ENCODE measurements at regions not wholly inside any gene's neighbourhood (a gene's known extent, or its start where the extent isn't known, plus 50 kb on each side); places are given as distances from the start of the nearest gene placed in this dataset.
"Not testable (repeated sequence)": the region's sequence is repeated elsewhere in the genome, so short reads cannot be mapped to it uniquely, and the experiment has no call there.

DNA sequence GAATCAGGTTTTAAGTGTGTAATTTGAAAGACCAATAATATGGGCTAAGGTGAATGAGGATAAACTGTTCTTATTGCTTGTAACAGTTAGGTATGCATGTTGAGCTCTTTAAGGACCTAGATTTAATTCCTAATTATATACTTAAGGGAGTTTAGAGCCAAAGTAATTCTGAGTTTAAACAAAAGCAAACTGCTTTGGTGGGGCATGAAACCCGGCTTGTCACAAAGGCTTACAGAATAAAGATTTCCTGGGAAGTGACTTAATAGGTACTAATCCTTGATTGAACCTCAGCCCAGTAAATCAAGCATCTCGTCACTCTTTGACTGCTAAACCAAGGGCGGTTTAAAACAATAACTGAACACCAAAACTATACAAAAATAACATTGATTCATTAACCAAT, 1324.2 kb downstream of the RPA4 start:
- DNase-seq = no peak
- Histone ChIP-seq H3K27ac (ENCODE audit: low read depth in 2 of 2, low read length in 2 of 2) (no peak overlapping the region), H3K4me3 (ENCODE audit: low read length in 3 of 3) (no peak overlapping the region), H3K9me3 (ENCODE audit: control insufficient read depth in 2 of 3, insufficient read depth in 1 of 3, low read length in 3 of 3) (no peaks in the 10 kb centered on the region), H3K36me3 (ENCODE audit: control insufficient read depth in 2 of 3, insufficient read depth in 3 of 3, low read length in 3 of 3) (no peaks in the 10 kb centered on the region), H3K9ac (ENCODE audit: low read length in 3 of 3) (no peak overlapping the region), H3K27me3 (ENCODE audit: control insufficient read depth, insufficient read depth, low read length) (no peaks in the 10 kb centered on the region), H3K4me1 (ENCODE audit: control insufficient read depth in 2 of 3, insufficient read depth in 2 of 3, low read depth in 1 of 3, low read length in 3 of 3) (no peaks in the 10 kb centered on the region)
- intact Hi-C loops (cut with DNase I) = no loop called here
- TF ChIP-seq, protein P1, sequence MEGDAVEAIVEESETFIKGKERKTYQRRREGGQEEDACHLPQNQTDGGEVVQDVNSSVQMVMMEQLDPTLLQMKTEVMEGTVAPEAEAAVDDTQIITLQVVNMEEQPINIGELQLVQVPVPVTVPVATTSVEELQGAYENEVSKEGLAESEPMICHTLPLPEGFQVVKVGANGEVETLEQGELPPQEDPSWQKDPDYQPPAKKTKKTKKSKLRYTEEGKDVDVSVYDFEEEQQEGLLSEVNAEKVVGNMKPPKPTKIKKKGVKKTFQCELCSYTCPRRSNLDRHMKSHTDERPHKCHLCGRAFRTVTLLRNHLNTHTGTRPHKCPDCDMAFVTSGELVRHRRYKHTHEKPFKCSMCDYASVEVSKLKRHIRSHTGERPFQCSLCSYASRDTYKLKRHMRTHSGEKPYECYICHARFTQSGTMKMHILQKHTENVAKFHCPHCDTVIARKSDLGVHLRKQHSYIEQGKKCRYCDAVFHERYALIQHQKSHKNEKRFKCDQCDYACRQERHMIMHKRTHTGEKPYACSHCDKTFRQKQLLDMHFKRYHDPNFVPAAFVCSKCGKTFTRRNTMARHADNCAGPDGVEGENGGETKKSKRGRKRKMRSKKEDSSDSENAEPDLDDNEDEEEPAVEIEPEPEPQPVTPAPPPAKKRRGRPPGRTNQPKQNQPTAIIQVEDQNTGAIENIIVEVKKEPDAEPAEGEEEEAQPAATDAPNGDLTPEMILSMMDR (IDR thresholded peaks at IDR 0.05; ENCODE audit: borderline replicate concordance, extremely low read depth, insufficient read depth) = no peak
- no peak for FAIRE-seq

DNA sequence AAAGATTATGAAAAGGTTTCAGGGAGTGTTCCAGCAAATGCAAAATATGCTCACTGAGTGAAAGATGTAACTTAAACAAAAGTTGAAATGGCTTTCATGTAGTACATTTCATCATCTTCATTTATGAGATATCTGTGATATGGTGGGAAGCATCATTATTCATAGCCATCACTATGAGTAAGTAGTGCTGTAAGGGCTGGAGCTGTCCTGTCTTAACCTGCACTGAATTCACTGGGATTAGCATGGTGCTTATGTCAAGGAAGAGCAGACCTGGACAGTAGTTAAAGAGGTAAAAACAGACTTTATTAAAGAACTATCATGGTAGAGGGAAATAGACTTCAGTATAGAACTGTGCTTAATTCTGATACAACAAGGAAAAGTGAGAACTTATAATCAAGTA, 1347.3 kb downstream of the RPA4 start:
- no peaks in the 10 kb centered on the region for H3K4me1 ChIP-seq (ENCODE audit: control insufficient read depth in 2 of 3, insufficient read depth in 2 of 3, low read depth in 1 of 3, low read length in 3 of 3)
- FAIRE-seq = no peak
- intact Hi-C loops (cut with DNase I) = no loop called here

DNA sequence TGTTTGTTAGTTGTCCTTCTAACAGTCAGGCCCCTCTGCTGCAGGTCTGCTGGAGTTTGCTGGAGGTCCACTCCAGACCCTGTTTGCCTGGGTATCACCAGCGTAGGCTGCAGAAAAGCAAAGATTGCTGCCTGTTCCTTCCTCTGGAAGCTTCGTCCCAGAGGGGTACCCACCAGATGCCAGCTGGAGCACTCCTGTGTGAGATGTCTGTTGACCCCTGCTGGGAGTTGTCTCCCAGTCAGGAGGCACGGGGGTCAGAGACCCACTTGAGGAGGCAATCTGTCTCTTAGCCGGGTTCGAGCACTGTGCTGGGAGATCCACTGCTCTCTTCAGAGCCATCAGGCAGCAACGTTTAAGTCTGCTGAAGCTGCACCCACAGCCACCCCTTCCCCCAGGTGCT, 1356.4 kb downstream of the RPA4 start:
- H3K27ac ChIP-seq (ENCODE audit: low read depth in 2 of 2, low read length in 2 of 2); H3K4me1 ChIP-seq (ENCODE audit: control insufficient read depth in 2 of 3, insufficient read depth in 2 of 3, low read depth in 1 of 3, low read length in 3 of 3); H3K9me3 ChIP-seq (ENCODE audit: control insufficient read depth in 2 of 3, insufficient read depth in 1 of 3, low read length in 3 of 3); intact Hi-C loops (cut with DNase I); H3K36me3 ChIP-seq (ENCODE audit: control insufficient read depth in 2 of 3, insufficient read depth in 3 of 3, low read length in 3 of 3); H3K27me3 ChIP-seq (ENCODE audit: control insufficient read depth, insufficient read depth, low read length); H3K9ac ChIP-seq (ENCODE audit: low read length in 3 of 3); FAIRE-seq; DNase-seq; H3K4me3 ChIP-seq (ENCODE audit: low read length in 3 of 3): not testable (repeated sequence)

More for the DNA sequence above, 1347.3 kb downstream of the RPA4 start:
- Histone ChIP-seq H3K9me3 (ENCODE audit: control insufficient read depth in 2 of 3, insufficient read depth in 1 of 3, low read length in 3 of 3) (no peaks in the 10 kb centered on the region), H3K27me3 (ENCODE audit: control insufficient read depth, insufficient read depth, low read length) (no peaks in the 10 kb centered on the region), H3K4me3 (ENCODE audit: low read length in 3 of 3) (no peak overlapping the region), H3K27ac (ENCODE audit: low read depth in 2 of 2, low read length in 2 of 2) (no peak overlapping the region), H3K36me3 (ENCODE audit: control insufficient read depth in 2 of 3, insufficient read depth in 3 of 3, low read length in 3 of 3) (no peaks in the 10 kb centered on the region), H3K9ac (ENCODE audit: low read length in 3 of 3) (no peak overlapping the region)
- TF ChIP-seq, protein P1 (IDR thresholded peaks at IDR 0.05; ENCODE audit: borderline replicate concordance, extremely low read depth, insufficient read depth) = no peak
- no peak for DNase-seq

DNA sequence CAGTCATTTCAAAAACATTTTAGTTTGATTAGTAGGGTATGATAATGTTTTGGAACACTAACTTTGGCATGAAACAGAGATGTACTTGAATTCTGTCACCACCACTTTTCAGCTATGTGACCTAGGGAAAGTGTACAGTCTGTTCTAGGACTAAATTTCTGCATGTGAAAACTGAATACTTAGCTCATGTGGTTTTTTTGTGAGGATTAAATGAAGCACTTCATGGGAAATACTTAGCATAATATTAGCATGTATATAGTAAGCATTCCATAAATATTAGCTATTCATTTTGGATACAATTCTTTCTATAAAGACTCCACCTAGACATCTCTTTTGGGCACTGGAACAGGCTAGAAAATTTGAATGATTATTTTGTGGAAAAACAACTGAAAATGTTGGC, 1379.4 kb downstream of the RPA4 start:
- Histone ChIP-seq H3K9me3 (ENCODE audit: control insufficient read depth in 2 of 3, insufficient read depth in 1 of 3, low read length in 3 of 3) (no peaks in the 10 kb centered on the region), H3K27me3 (ENCODE audit: control insufficient read depth, insufficient read depth, low read length) (no peaks in the 10 kb centered on the region), H3K36me3 (ENCODE audit: control insufficient read depth in 2 of 3, insufficient read depth in 3 of 3, low read length in 3 of 3) (no peaks in the 10 kb centered on the region), H3K4me3 (ENCODE audit: low read length in 3 of 3) (no peak overlapping the region), H3K27ac (ENCODE audit: low read depth in 2 of 2, low read length in 2 of 2) (no peak overlapping the region), H3K4me1 (ENCODE audit: control insufficient read depth in 2 of 3, insufficient read depth in 2 of 3, low read depth in 1 of 3, low read length in 3 of 3) (no peaks in the 10 kb centered on the region), H3K9ac (ENCODE audit: low read length in 3 of 3) (no peak overlapping the region)
- intact Hi-C loops (cut with DNase I) = no loop called here
- TF ChIP-seq, protein P1 (IDR thresholded peaks at IDR 0.05; ENCODE audit: borderline replicate concordance, extremely low read depth, insufficient read depth) = no peak
- FAIRE-seq = no peak
- no peak for DNase-seq

Data from kidney (tissue), 13 donors.